Endodermal cell (in vitro differentiated cells): ENCODE measurements at regions not wholly inside any gene's neighbourhood (a gene's known extent, or its start where the extent isn't known, plus 50 kb on each side); places are given as distances from the start of the nearest gene placed in this dataset.

Experiments
- DNase-seq: peaks from one replicate; pipeline ENCODE4 v3.0.0-alpha.2; 2017
- H3K27ac ChIP-seq: 2 replicates; pipeline ENCODE4 v1.5.1; 2013; ENCODE audit warnings: mild to moderate bottlenecking, low read depth, low read length, moderate library complexity
- H3K27me3 ChIP-seq: 2 replicates; pipeline ENCODE4 v1.6.1; 2013; ENCODE audit warnings: mild to moderate bottlenecking, low read length, moderate library complexity; ENCODE audit not compliant: insufficient read depth, control insufficient read depth, poor library complexity, severe bottlenecking
- H3K36me3 ChIP-seq: 2 replicates; pipeline ENCODE4 v1.7.0; 2013; ENCODE audit warnings: mild to moderate bottlenecking, low read length, moderate library complexity; ENCODE audit not compliant: control insufficient read depth, insufficient read depth
- H3K4me1 ChIP-seq: one replicate; pipeline ENCODE4 v1.7.0; 2013; ENCODE audit warnings: low read length; ENCODE audit not compliant: control insufficient read depth, insufficient read depth
- H3K4me3 ChIP-seq: 2 replicates; pipeline ENCODE4 v1.5.1; 2013; ENCODE audit warnings: mild to moderate bottlenecking, low read length, moderate library complexity
- H3K9ac ChIP-seq: 2 replicates; pipeline ENCODE4 v1.6.1; 2013; ENCODE audit warnings: mild to moderate bottlenecking, low read length, moderate library complexity; ENCODE audit not compliant: poor library complexity, severe bottlenecking; ENCODE audit errors: extremely low read depth
- H3K9me3 ChIP-seq: 2 replicates; pipeline ENCODE4 v1.6.1; 2013; ENCODE audit warnings: mild to moderate bottlenecking, low read length, moderate library complexity; ENCODE audit not compliant: control insufficient read depth
- H3K27ac Mint-ChIP-seq: 2 replicates; pipeline ENCODE4 v1.8.0; 2020; ENCODE audit warnings: mixed read lengths
- H3K27me3 Mint-ChIP-seq: 2 replicates; pipeline ENCODE4 v1.8.0; 2021; ENCODE audit warnings: mild to moderate bottlenecking, mixed read lengths; ENCODE audit not compliant: insufficient read depth
- H3K36me3 Mint-ChIP-seq: 2 replicates; pipeline ENCODE4 v1.8.0; 2020; ENCODE audit warnings: low read depth, mixed read lengths
- H3K4me1 Mint-ChIP-seq: 2 replicates; pipeline ENCODE4 v1.8.0; 2020; ENCODE audit warnings: mixed read lengths
- H3K4me3 Mint-ChIP-seq: 2 replicates; pipeline ENCODE4 v1.8.0; 2020; ENCODE audit warnings: mild to moderate bottlenecking, moderate library complexity, mixed read lengths
- H3K9me3 Mint-ChIP-seq: 2 replicates; pipeline ENCODE4 v1.8.0; 2020; ENCODE audit warnings: mild to moderate bottlenecking, mixed read lengths
- WGBS, 2 experiments: methylation state at CpG; one replicate each; pipeline versions ENCODE4 v1.1.5 to v1.1.7; 2013; ENCODE audit warnings: missing lambda C conversion rate in 2 of 2, mixed read lengths in 1 of 2; ENCODE audit not compliant: insufficient coverage in 1 of 2, insufficient read length in 1 of 2; 5-methylcytosine and 5-hydroxymethylcytosine counted together
- TF ChIP-seq, protein P1 (sequence below): fragments of 200-600 bp; sonication (generic); conservative IDR thresholded peaks from 2 replicates; pipeline ENCODE4 v1.5.0; 2021; ENCODE audit warnings: antibody characterized with exemption, mild to moderate bottlenecking

DNA sequence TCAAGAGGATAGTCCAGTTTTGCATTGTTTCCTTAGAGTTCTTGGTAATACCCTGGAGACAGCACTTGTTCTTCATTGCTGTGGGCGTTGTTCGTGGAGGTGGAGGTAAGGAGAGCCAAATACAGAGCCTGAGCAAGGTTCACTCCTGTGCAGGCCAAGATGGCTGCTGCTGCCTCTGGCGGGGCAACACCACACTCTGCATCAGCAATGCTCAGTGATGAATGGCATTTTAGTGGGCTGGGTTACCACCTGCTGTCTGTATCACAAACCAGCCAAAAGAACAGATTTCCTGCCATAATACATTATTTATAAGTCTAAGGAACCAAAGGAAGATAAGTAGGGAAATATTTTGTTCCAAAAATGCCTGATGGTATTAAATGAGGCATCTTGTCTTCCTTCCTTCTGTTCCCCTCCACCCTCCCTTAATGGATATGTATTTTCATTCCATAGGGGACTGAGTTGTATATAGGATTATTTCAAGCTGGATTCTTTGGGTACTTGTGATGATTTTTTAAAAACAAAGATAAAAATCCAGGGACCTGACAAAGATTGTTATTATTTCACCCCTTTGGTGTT is 61.6 kb upstream of the LIMCH1 start:
- H3K27me3 ChIP-seq: no peaks in the 10 kb centered on the region
- WGBS, 2 experiments: 92 to 100% methylated on average over 2 to 3 of the region's 3 CpGs
- no peaks in the 10 kb centered on the region for H3K36me3 ChIP-seq
- H3K4me3 Mint-ChIP-seq: no peak overlapping the region
- no peaks in the 10 kb centered on the region for H3K9me3 Mint-ChIP-seq
- H3K36me3 Mint-ChIP-seq: no peaks in the 10 kb centered on the region
- H3K9me3 ChIP-seq: no peaks in the 10 kb centered on the region
- no peak for DNase-seq
- H3K27ac Mint-ChIP-seq: no peak overlapping the region
- TF ChIP-seq, protein P1, sequence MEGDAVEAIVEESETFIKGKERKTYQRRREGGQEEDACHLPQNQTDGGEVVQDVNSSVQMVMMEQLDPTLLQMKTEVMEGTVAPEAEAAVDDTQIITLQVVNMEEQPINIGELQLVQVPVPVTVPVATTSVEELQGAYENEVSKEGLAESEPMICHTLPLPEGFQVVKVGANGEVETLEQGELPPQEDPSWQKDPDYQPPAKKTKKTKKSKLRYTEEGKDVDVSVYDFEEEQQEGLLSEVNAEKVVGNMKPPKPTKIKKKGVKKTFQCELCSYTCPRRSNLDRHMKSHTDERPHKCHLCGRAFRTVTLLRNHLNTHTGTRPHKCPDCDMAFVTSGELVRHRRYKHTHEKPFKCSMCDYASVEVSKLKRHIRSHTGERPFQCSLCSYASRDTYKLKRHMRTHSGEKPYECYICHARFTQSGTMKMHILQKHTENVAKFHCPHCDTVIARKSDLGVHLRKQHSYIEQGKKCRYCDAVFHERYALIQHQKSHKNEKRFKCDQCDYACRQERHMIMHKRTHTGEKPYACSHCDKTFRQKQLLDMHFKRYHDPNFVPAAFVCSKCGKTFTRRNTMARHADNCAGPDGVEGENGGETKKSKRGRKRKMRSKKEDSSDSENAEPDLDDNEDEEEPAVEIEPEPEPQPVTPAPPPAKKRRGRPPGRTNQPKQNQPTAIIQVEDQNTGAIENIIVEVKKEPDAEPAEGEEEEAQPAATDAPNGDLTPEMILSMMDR: no peak
- peaks cover 16% of the 10 kb centered on the region for H3K4me1 Mint-ChIP-seq
- H3K9ac ChIP-seq: no peak overlapping the region
- H3K4me3 ChIP-seq: no peak overlapping the region
- no peak overlapping the region for H3K27ac ChIP-seq
- H3K27me3 Mint-ChIP-seq: peaks cover 5% of the 10 kb centered on the region
- no peaks in the 10 kb centered on the region for H3K4me1 ChIP-seq

DNA sequence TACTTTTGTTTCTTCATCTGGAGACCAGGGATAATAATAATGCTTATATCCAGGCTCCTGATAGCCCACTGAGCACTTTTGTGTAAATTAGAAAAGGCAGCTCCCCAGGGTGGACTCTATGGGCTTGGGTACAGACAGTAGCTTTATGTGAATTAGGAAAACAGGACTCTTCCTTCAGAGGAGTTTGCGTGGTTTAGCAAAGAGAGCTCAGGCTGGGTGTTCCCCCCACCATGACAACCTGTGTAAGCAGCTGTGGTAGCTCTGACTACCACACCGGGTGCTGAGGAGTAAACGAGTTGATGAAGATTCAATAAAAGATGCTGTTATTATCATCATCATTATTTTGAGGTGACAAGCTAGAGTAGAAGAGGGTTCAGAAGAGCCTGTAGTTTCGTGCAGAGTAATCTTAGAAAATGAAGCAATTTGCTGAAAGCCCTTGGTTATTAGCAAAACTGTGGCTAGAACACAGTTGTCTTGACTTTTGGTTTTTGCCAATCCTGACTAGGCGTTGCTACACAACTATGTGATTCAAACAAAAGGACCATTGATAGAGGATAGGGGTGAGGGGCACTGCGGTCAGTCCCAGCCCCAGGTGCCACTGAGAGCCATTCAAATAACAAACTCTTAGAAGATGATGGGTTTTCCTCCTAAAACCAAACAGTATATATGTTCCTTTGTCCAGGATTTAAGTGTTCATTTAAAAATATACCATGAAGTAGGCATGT is 60.6 kb upstream of the LIMCH1 start:
- TF ChIP-seq, protein P1: no peak
- no peaks in the 10 kb centered on the region for H3K4me1 ChIP-seq
- H3K27ac ChIP-seq: no peak overlapping the region
- no peak overlapping the region for H3K4me3 Mint-ChIP-seq
- peaks cover 16% of the 10 kb centered on the region for H3K4me1 Mint-ChIP-seq
- no peak overlapping the region for H3K27ac Mint-ChIP-seq
- no peak overlapping the region for H3K4me3 ChIP-seq
- no peak overlapping the region for H3K9ac ChIP-seq
- no peaks in the 10 kb centered on the region for H3K36me3 Mint-ChIP-seq
- H3K9me3 ChIP-seq: no peaks in the 10 kb centered on the region
- WGBS, 2 experiments: 77 to 86% methylated on average over 3 to 6 of the region's 6 CpGs
- no peak for DNase-seq
- H3K36me3 ChIP-seq: no peaks in the 10 kb centered on the region
- no peaks in the 10 kb centered on the region for H3K27me3 ChIP-seq
- H3K27me3 Mint-ChIP-seq: peaks cover 2% of the 10 kb centered on the region
- no peaks in the 10 kb centered on the region for H3K9me3 Mint-ChIP-seq

DNA sequence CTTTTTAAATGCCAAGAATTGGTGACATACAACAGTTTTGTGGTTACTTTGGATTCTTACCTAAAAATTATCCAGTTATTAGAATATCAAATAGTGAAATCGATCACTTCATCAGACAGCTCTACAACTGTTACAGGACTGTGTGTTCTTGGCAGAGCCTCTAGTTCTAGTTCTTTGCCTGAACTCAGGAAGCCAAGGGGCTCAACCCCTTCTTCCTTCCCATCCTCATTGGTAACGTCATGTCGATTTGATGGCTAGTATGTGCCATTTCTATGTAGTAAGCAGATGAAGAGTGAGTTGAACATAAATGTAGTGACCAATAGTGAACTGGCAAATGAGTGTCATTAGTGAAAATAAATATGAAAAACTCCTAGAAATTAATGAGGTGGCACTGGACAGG is 59.4 kb upstream of the LIMCH1 start:
- H3K4me1 Mint-ChIP-seq: peaks cover 11% of the 10 kb centered on the region
- no peaks in the 10 kb centered on the region for H3K27me3 ChIP-seq
- no peak overlapping the region for H3K9ac ChIP-seq
- H3K9me3 ChIP-seq: no peaks in the 10 kb centered on the region
- H3K27ac Mint-ChIP-seq: no peak overlapping the region
- no peak overlapping the region for H3K27ac ChIP-seq
- no peaks in the 10 kb centered on the region for H3K36me3 ChIP-seq
- no peaks in the 10 kb centered on the region for H3K4me1 ChIP-seq
- DNase-seq: no peak
- no peak overlapping the region for H3K4me3 ChIP-seq
- H3K27me3 Mint-ChIP-seq: peaks cover 2% of the 10 kb centered on the region
- no peaks in the 10 kb centered on the region for H3K36me3 Mint-ChIP-seq
- TF ChIP-seq, protein P1: no peak
- H3K9me3 Mint-ChIP-seq: no peaks in the 10 kb centered on the region
- no peak overlapping the region for H3K4me3 Mint-ChIP-seq
- 93 to 100% methylated on average over 1 to 3 of the region's 3 CpGs for WGBS, 2 experiments
